Prostate gland (tissue), 2 donors: ENCODE measurements at regions not wholly inside any gene's neighbourhood (a gene's known extent, or its start where the extent isn't known, plus 50 kb on each side); places are given as distances from the start of the nearest gene placed in this dataset.

Experiments used
- CTCF ChIP-seq, 4 experiments: fragments of 200-600 bp in 2 of 4; fragments of 450-650 bp in 2 of 4; sonication (generic) in 2 of 4; IDR thresholded peaks; 1 replicate in 3 of 4; 2 replicates in 1 of 4; pipeline ENCODE4 v1.5.1; 2016 to 2019; ENCODE audit warnings: antibody characterized with exemption in 4 of 4, mild to moderate bottlenecking in 2 of 4, moderate library complexity in 2 of 4
- POLR2A ChIP-seq: fragments of 450-650 bp; IDR thresholded peaks from one replicate; pipeline ENCODE4 v1.6.1; 2016; ENCODE audit warnings: antibody characterized with exemption, mild to moderate bottlenecking

DNA sequence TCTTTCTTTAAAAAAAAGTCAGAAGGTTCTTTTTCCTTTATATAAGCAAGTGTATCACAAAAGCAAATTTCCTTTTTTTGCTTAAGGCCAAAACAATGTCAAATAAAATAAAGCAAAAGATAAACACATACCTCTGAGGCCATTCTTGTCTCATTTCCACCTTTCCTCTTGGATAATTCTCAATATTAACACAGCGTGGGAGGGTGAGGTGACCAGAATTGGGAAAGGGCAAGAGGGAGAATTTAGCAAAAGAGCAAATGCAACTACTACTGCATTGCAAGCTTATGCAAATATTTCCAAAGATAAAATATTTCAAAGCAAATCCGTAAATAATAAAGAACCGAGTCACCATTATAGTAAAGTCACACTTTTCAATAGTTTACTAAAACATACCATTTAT, 153.4 kb upstream of the PSMD7 start:
- no peak for TF ChIP-seq CTCF (IDR thresholded peaks at IDR 0.05)
- TF ChIP-seq POLR2A: no peak
